ENCODE measurements at regions not wholly inside any gene's neighbourhood (a gene's known extent, or its start where the extent isn't known, plus 50 kb on each side); places are given as distances from the start of the nearest gene placed in this dataset.

DNA sequence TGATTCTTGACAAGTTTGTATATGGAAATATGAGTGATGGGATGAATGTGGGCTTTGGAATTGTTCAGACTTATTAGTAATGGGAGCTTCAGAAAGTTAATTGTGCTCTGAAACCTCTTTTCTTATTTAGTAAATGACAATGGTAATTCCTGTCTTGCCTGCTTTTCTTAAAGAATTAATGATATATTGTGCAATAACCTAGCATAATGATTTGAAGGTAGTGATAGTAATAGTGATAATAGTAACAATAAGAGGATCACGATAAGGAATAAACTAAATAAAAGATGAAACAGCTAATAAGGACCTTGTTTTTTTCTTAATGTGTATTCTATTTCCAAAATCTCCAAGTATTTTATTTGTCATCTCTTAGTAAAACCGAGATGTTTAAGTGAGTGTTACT is 245.0 kb upstream of the CPHXL start (continued):
- TF ChIP-seq ZNF462 (CRISPR knock-in tag; IDR thresholded peaks at IDR 0.05) (no peak), JUNB (IDR thresholded peaks at IDR 0.05; ENCODE audit: unreplicated experiment) (no peak), EZH2 (IDR thresholded peaks at IDR 0.05; ENCODE audit: low read depth, unreplicated experiment) (no peak), EZH2phosphoT487 (IDR thresholded peaks at IDR 0.05; ENCODE audit: unreplicated experiment) (no peak)

- peak overlapping the region; percentile 32; the same call in 1 of the 2 replicates for H3K4me3 ChIP-seq
- Mint-ChIP-seq H3K4me1 (peaks cover 8% of the 10 kb centered on the region), H3K4me3 (no peak overlapping the region), H3K27me3 (ENCODE audit: insufficient read depth, low read depth, poor library complexity) (peaks cover 2% of the 10 kb centered on the region), H3K27ac (no peak overlapping the region), H3K36me3 (ENCODE audit: low read depth) (no peaks in the 10 kb centered on the region), H3K9me3 (peaks cover 74% of the 10 kb centered on the region)
- no peak overlapping the region for H2AFZ ChIP-seq
- no peak overlapping the region for H3K27ac ChIP-seq (ENCODE audit: low read depth)
- H3K4me2 ChIP-seq: peak overlapping the region; percentile 66
- H4K20me1 ChIP-seq (replicated peaks; ENCODE audit: insufficient read depth): no peaks in the 10 kb centered on the region
- peaks cover 13% of the 10 kb centered on the region for H3K4me1 ChIP-seq (ENCODE audit: insufficient read depth)
- no peak for ATAC-seq
- H3K9me2 ChIP-seq (ENCODE audit: insufficient read depth): no peaks in the 10 kb centered on the region
- no peaks in the 10 kb centered on the region for H3K36me3 ChIP-seq (ENCODE audit: insufficient read depth)
- no peak for TF ChIP-seq EZH2 (IDR thresholded peaks at IDR 0.05; ENCODE audit: low read depth, unreplicated experiment)
- no peak for TF ChIP-seq ZNF462 (CRISPR knock-in tag; IDR thresholded peaks at IDR 0.05)
- no peak for TF ChIP-seq ZNF114 (CRISPR knock-in tag; IDR thresholded peaks at IDR 0.05)
- no peak for TF ChIP-seq POLR2AphosphoS5 (IDR thresholded peaks at IDR 0.05; ENCODE audit: low read depth)
- H3K27me3 ChIP-seq (ENCODE audit: insufficient read depth): peaks cover 11% of the 10 kb centered on the region
- no peaks in the 10 kb centered on the region for H3F3A ChIP-seq (replicated peaks; ENCODE audit: low read depth)
- DNase-seq (ENCODE audit: low spot score): no peak
- H3K79me2 ChIP-seq (replicated peaks; ENCODE audit: insufficient read depth): no peaks in the 10 kb centered on the region
Observed at GRCh38 chr16:75983296-75983695, 257.0 kb upstream of the CPHXL start.

Data from GM23338 (cell line).